Non-pigmented ciliary epithelial cell (primary cell): ENCODE measurements at regions not wholly inside any gene's neighbourhood (a gene's known extent, or its start where the extent isn't known, plus 50 kb on each side); places are given as distances from the start of the nearest gene placed in this dataset.

ENCODE experiments used
- DNase-seq: peaks from one replicate; pipeline ENCODE4 v3.0.0-alpha.2; 2010; ENCODE audit warnings: low read depth

- DNase-seq, result no peak
These were observed 138.8 kb downstream of the GABRG1 start for GRCh38 chr4:45985038-45985437.

DNA sequence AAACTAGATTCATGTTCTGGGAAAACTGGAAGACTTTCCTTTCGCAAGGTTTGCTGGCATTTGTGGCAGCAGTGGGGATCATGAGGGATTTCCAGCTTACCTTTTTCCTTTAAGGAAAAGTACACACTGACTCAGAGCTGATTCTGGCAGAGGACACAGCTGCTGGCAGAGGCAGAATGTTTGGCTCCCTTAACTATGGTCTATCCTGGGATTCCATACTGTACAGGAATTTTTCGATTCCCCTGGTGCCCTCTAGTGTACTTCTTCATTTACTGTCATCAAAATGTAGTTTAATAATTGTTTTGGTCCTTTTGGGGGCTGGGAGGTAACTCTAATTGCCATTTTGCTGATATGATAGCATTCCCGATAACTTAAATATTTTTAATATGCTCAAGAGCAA is 152.7 kb downstream of the GABRG1 start:
- no peak for DNase-seq

DNA sequence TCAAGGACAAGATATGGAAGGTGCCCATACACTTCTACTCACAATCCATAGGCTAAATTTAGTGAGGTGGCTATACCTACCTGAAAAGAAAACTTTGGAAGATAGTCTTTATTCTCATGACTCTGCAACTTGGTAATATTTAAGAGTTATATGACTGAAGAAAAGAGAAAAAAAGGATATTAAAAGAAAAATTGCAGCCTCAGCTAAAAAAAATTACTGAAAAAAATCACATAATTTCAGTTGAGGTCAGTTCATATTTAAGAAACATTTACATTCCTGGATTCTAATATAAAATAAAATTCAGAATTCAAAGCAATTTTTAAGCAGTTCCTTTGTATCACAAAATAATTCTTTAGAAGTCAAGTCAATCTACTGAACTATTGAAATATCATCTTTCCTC is 166.5 kb downstream of the GABRG1 start:
- DNase-seq, result no peak

DNA sequence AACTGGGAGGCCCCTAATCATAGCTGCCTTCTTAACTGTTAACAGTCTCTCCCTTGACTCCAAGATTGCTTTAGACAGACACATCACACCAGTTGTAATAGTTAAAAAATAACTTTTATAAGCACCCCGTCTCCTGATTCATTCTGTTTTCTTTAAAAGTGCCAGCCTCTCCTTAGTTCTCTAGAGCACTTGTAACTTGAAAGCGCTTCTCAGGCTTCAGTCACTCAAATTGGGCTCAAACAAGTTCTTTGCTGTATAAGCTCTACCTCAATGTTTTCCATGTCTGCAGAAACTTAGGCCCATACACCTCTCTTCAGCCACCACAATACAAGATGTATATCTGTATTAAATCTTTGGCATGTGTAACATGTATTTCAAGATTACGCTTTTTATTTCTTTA is 169.6 kb downstream of the GABRG1 start:
- no peak for DNase-seq

DNA sequence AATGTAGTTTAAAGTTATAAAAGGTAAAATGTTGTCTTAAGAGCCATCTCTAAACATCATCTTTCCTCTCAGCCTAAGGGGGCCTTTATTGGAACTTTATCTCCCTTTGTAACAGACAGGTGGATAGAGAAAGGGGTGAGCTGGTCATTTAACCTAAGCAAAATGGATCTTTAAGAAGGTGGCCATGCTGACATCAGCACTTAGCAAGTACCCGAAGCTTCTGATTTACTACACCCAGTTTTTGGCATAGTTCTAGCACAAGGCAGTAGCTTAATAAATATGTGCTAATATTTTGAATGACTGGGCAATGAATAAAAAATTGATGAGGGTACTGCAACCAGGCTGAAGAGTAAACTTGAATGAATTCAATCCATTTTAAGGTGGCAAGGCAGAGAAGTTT is 172.7 kb downstream of the GABRG1 start:
- no peak for DNase-seq

- peak; percentile 28 for DNase-seq
These were observed 177.2 kb downstream of the GABRG1 start for GRCh38 chr4:45946699-45947098.

DNA sequence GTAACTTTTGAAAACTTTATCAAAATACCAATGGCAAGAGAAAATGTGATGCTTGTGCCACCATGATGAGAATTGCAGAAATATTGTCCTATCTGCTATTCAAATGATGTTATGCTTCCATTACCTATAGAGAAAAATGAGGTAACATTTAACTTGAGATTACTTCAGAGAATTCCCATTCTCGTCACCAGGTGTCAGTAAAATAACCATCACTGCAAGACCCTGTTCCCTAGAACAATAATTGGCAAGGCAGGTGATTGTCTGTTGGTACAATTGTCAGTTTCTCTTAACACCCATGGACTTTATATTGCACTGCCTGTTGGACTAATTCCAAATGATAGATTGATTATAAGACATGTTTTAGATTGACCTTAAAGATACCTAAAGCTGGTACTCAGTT is 179.9 kb downstream of the GABRG1 start:
- DNase-seq, result no peak

DNA sequence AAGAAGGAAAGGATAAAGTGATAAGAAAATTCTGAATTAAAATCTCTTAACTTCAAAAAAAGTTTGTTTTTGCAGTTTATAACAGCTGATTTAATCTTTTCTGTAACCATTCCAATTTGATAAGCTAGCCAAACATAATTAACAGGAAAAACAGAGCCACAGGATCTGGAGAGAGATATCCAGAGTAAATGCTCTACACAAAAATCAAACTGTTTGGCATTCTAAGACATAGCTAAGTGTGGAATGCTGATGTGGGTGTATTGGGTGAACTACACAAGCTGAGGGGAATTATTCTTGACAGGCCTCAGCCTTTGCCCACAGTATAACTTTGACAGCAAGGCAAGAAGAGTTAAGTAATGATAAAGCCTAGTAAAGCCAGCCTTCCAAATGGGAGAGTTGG is 184.8 kb downstream of the GABRG1 start:
- DNase-seq, result no peak

DNA sequence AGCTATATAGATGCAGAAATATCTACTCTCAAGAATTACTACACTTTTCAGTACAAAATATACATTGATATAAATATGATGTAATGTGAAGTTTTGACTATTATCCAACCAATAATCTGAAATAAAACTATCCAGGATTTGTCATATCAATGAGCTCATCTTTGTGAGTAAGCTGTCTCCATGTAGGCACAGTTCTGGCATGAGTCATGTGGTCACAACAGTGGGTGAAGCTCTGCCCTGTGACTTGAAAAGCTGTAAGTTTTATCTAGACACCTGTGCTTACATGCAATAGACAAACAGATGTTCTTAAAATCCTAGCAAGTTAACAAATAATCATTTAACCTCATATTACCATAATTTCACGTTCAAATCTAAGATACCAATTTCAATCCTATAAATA is 192.7 kb downstream of the GABRG1 start:
- DNase-seq, result no peak

DNA sequence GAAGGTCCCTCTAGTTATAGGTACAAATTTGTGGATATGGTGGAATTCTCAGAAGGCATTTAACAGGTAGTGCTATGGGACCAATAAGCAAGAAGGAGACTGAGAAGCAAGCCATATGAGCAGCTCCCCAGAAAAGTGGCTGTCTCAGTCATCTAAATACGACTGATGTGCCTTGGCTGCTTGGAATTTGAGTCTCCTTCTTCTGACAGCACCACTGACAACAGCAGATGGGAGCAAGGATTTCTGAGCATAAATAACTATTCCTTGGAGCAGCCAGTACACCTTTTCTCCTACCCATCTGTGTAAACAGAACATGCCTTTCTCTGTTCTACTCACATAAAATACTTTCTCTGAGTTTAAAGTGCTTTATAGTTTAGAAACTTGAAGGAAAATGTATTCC is 196.2 kb downstream of the GABRG1 start:
- DNase-seq, result no peak

- DNase-seq, result no peak
These were observed 198.0 kb downstream of the GABRG1 start for GRCh38 chr4:45925809-45926208.

- DNase-seq, result no peak
These were observed 203.0 kb downstream of the GABRG1 start for GRCh38 chr4:45920861-45921260.

DNA sequence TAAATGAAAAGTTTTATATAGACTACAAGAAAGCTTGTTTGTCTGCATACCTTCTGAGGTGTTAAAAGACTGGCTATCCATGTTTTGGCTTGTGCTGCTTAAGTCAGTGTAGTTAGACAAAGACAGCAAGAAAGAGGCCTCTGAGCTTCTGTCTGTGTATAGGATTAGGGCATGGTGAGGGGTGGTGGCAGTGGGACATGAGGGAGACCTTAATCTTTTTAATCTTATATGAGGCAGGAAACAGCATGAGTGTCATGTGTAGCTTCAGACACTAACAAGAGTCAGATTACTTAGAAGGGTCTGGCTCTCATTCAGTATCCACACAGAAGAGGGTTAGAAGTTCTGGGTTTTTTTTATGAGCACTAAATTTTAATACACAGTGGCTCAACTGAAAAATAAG is 213.3 kb downstream of the GABRG1 start:
- DNase-seq, result no peak

DNA sequence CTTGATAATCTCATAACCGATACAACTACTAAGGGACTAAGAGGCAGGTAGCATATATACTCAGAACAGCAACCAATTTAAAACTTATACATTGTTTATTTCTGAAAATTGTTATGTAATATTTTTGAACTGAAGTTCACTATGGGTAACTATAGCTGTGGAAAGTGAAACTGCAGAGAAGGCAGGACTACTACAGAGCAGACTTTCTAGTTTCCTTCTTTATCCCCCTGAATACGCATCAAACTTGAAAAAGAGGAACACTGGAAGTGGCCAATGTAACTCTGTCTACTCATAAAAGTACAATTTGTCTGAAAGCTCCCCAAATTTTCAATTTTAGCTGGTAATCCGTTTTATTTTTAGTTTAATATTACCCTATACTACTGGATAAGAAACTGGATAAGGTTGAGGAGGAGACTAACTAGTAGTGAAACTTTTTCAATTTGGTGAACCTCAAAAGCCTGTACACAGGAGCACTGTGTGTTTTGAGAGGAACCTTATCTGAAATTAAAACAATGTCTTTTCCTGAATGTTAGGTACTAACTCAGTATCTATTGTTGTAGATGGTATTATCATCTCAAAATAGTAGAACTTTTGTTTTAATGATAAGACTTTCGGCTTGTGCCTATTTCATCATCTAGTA is 225.8 kb downstream of the GABRG1 start:
- no peak for DNase-seq

DNA sequence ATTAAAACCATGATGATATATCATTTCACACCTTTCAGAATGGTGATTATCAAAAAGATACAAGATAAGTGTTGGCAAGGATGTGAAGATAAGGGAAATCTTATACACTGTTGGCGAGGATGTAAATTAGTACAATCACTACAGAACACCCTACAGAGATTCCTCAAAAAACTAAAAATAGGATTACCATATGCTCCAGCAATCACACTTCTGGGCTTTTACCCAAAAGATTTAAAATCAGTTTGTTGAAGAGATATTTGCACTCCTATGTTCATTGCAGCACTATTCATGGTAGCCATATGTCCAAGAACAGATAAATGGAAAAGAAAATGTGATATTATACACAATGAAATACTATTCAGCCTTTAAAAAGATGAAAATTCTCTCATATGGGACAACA is 240.4 kb downstream of the GABRG1 start:
- DNase-seq, result no peak

DNA sequence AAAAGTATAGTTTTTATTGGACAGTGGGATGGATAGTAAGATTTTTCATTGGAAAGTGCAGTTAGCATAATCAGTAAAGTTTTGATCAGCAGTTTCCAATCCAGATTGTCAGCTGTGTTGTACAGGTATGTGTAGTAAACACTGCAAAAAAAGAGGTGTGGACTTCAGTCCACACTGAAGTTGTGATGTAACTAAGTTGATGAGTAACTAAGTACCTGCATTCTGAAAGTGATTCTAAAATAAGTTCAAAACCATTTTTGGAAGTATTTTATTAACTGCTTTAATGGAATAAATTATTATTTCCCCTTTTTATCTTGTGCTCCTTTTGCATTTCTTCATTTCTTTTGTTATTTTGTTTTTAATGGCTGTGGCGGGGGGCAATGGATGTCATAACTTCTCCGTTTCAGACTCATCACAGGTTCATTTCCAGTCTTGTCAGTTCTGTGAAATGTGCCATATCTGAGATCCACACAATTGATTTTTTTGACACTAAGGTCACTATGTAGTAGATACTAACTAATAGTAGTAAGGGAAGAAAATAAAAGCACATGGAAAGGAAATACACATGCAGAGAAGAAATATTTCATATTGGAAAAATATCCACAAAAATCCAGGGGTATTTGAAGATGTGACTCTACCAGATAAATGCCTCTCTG is 247.5 kb downstream of the GABRG1 start:
- DNase-seq, result no peak

GRCh38 chr4:45869184-45869583 is 254.7 kb downstream of the GABRG1 start:
- DNase-seq, result no peak

DNA sequence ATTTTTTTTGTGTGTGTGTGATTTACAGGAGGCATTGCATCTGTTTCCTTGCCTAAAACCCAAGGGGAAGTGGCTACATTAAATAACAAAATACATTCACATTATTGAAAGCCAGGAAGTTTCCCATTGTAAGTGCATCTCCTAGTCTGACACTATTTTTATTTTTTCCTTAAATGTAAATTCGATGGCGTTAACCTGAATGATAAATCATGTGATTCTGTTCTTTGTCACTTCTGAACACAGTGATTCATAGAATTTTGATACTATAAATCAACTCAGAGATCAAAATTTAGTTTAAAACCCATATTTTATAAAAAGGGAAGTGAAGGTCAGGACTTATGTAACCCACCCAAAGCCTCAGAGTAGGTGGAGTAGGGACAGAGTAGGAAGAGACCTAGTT is 258.1 kb downstream of the GABRG1 start:
- DNase-seq, result no peak

GRCh38 chr4:45855857-45856256 is 268.0 kb downstream of the GABRG1 start:
- no peak for DNase-seq

DNA sequence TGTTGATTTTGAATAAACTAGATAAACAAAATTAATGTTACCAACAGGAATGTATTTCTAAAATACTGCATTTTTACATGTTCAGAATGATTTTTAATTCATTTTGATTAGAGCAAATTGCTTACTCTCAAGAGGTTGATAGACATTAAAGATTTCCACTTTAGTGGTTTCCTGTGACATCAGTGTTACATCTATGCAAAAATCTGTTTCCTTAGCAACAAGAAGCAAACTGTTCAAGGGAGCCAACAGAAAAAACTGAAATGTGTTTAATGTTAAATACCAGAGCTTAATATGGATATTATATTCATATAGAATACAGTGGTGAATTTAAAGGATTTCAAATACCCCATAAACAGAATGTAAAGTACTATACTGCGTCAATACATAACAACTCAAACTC is 277.8 kb downstream of the GABRG1 start:
- no peak for DNase-seq

DNA sequence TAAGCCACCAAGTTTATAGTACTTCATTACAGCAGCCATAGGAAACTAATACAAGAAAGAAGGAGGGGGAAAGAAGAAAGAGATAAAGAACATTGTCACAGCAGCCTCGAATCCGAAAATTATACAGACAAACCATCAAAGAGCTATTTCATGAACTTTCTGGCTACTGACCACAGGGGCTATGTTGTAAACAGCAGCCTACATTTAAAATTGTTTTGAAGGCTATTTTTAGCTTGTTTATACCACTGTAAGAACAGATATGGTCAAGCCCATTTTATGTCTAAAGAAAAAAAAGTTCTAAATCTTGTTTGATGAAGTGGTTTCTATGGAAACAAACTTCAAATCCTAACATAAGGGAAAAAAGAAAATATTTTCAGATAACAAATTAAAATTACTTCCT is 282.1 kb downstream of the GABRG1 start:
- no peak for DNase-seq

DNA sequence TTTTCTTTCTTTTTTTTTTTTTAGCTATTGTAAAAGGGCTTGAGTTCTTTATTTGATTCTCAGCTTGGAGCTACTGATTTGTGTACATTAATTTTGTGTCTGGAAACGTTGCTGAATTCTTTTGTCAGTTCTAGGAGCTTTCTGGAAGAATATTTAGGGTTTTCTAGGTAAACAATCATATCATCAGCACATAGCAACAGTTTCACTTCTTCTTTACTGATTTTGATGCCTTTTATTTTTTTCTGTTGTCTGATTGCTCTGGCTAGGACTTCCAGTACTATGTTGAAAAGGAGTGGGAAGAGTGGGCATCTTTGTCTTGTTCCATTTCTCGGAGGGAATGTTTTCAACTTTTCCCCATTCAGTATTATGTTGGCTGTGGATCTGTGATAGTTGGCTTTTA is 292.2 kb downstream of the GABRG1 start:
- DNase-seq, result no peak

GRCh38 chr4:45803994-45804393 is 319.9 kb downstream of the GABRG1 start:
- DNase-seq, result no peak

DNA sequence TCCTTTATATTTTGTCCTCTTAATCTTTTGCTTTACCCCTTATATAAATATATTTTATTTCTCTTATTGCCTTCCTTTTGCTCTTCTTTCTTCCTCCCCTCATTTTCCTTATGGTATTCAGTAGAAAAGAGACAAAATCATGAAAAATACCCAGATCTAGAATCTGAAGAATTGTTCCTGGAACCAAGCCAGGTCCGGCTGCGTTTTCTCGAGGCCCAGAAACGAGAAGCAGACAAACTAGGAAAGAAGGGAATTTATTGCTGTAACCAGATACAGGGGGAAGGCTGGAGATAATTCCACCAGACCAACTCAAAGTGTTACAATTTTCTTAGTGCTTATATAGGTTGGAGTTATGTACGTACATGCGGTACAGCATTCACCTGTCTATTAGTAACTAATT is 328.7 kb downstream of the GABRG1 start:
- DNase-seq, result no peak
